MCF 10A (cell line): ENCODE measurements at regions not wholly inside any gene's neighbourhood (a gene's known extent, or its start where the extent isn't known, plus 50 kb on each side); places are given as distances from the start of the nearest gene placed in this dataset.

Experiments
- BruUV-seq: library from RNA; stranded (reverse); fragments of 400-500 nt; replicated peaks from 2 replicates; lab custom pipeline; 2021; lab: Mats Ljungman, UMichigan
- CTCF ChIA-PET: fragments of 300-600 bp; sonication (Branson Sonifier 250); formaldehyde crosslinking; extraction: SDS; loops from one replicate; lab custom pipeline; 2021; ENCODE audit warnings: antibody characterized with exemption, inconsistent platforms; lab: Yijun Ruan, JAX
- POLR2A ChIA-PET: fragments of 300-600, 350-650 bp; sonication (Branson Sonifier 250); formaldehyde crosslinking; extraction: SDS; loops from one replicate; lab custom pipeline; 2020; ENCODE audit warnings: antibody characterized with exemption, inconsistent platforms; lab: Yijun Ruan, JAX
- DNase-seq: peaks from one replicate; pipeline ENCODE4 v3.0.0-alpha.2; 2018; ENCODE audit not compliant: unreplicated experiment
- H3K27ac Mint-ChIP-seq: one replicate; pipeline ENCODE4 v1.8.0; 2022; ENCODE audit warnings: mild to moderate bottlenecking, low read depth, mixed read lengths; ENCODE audit not compliant: unreplicated experiment
- H3K27me3 Mint-ChIP-seq: one replicate; pipeline ENCODE4 v1.8.0; 2022; ENCODE audit warnings: mixed read lengths; ENCODE audit not compliant: insufficient read depth, unreplicated experiment
- H3K36me3 Mint-ChIP-seq: one replicate; pipeline ENCODE4 v1.8.0; 2022; ENCODE audit warnings: mild to moderate bottlenecking, moderate library complexity, mixed read lengths; ENCODE audit not compliant: insufficient read depth, unreplicated experiment
- H3K4me1 Mint-ChIP-seq: one replicate; pipeline ENCODE4 v1.8.0; 2022; ENCODE audit warnings: mixed read lengths; ENCODE audit not compliant: insufficient read depth, unreplicated experiment
- H3K4me3 Mint-ChIP-seq: one replicate; pipeline ENCODE4 v1.8.0; 2022; ENCODE audit warnings: mild to moderate bottlenecking, moderate library complexity, mixed read lengths; ENCODE audit not compliant: unreplicated experiment
- H3K9me3 Mint-ChIP-seq: one replicate; pipeline ENCODE4 v1.8.0; 2022; ENCODE audit warnings: mixed read lengths; ENCODE audit not compliant: unreplicated experiment
- CTCF ChIP-seq: fragments of 200-600 bp; IDR thresholded peaks from one replicate; pipeline ENCODE4 v1.8.0; 2022; ENCODE audit warnings: antibody characterized with exemption, mild to moderate bottlenecking; ENCODE audit not compliant: unreplicated experiment
- intact Hi-C: fragments of 100-400 bp; cut with micrococcal nuclease; formaldehyde crosslinking; loops from 2 replicates; pipeline ENCODE4 v1.14.1; 2022

GRCh38 chr2:215504547-215504946, 68.7 kb upstream of the FN1 start:
- Mint-ChIP-seq H3K27ac (peak overlapping the region; percentile 6), H3K9me3 (no peaks in the 10 kb centered on the region), H3K4me3 (no peak overlapping the region), H3K36me3 (no peaks in the 10 kb centered on the region), H3K4me1 (peaks cover 31% of the 10 kb centered on the region), H3K27me3 (no peaks in the 10 kb centered on the region)
- no peak for TF ChIP-seq CTCF
- ChIA-PET POLR2A (no interaction called here), CTCF (interaction anchor here (1.3 kb wide), 1 partner anchor 18 kb away, joined by 3 read pairs; no protein-coding TSS in a partner anchor)
- DNase-seq, result no peak
- BruUV-seq, result no TSS peak
- intact Hi-C loops, result no loop called here

GRCh38 chr2:215503381-215503780, 67.5 kb upstream of the FN1 start:
- no TSS peak for BruUV-seq
- peaks cover 42% of the 10 kb centered on the region for H3K4me1 Mint-ChIP-seq
- H3K27me3 Mint-ChIP-seq, result no peaks in the 10 kb centered on the region
- intact Hi-C loops, result no loop called here
- no peak for DNase-seq
- TF ChIP-seq CTCF, result no peak
- ChIA-PET CTCF (interaction anchor here (1.3 kb wide), 1 partner anchor 17 kb away, joined by 3 read pairs; no protein-coding TSS in a partner anchor), POLR2A (no interaction called here)
- no peak overlapping the region for H3K27ac Mint-ChIP-seq
- no peaks in the 10 kb centered on the region for H3K9me3 Mint-ChIP-seq
- H3K36me3 Mint-ChIP-seq, result no peaks in the 10 kb centered on the region
- no peak overlapping the region for H3K4me3 Mint-ChIP-seq

GRCh38 chr2:215500466-215500865, 64.6 kb upstream of the FN1 start:
- ChIA-PET CTCF (interaction anchor here (0.6 kb wide), 1 partner anchor 34 kb away, joined by 3 read pairs; no protein-coding TSS in a partner anchor), POLR2A (no interaction called here)
- no peak for TF ChIP-seq CTCF
- intact Hi-C loops, result no loop called here
- Mint-ChIP-seq H3K4me1 (peaks cover 43% of the 10 kb centered on the region), H3K4me3 (no peak overlapping the region), H3K27ac (peak overlapping the region; percentile 89), H3K36me3 (no peaks in the 10 kb centered on the region), H3K9me3 (no peaks in the 10 kb centered on the region), H3K27me3 (no peaks in the 10 kb centered on the region)
- DNase-seq, result no peak
- BruUV-seq, result no TSS peak

GRCh38 chr2:215499331-215499730, 63.5 kb upstream of the FN1 start:
- Mint-ChIP-seq H3K4me3 (peak overlapping the region; percentile 45), H3K36me3 (no peaks in the 10 kb centered on the region), H3K9me3 (no peaks in the 10 kb centered on the region), H3K27ac (peak overlapping the region; percentile 93), H3K4me1 (peaks cover 32% of the 10 kb centered on the region), H3K27me3 (no peaks in the 10 kb centered on the region)
- POLR2A ChIA-PET, result interaction anchor here (0.6 to 1.5 kb wide), 7 partner anchors 9 to 1448 kb away, joined by 3 to 5 read pairs (median 3); no protein-coding TSS in a partner anchor
- intact Hi-C loops, result no loop called here
- BruUV-seq, result no TSS peak
- CTCF ChIA-PET, result interaction anchor here (0.6 to 1.7 kb wide), 2 partner anchors 16 to 236 kb away, joined by 3 to 5 read pairs; no protein-coding TSS in a partner anchor
- no peak for TF ChIP-seq CTCF
- DNase-seq, result peak; percentile 69
